SK-N-SH (cell line): ENCODE measurements at regions not wholly inside any gene's neighbourhood (a gene's known extent, or its start where the extent isn't known, plus 50 kb on each side); places are given as distances from the start of the nearest gene placed in this dataset.

ENCODE experiments used
- CTCF ChIA-PET: fragments of 300-600, 350-600 bp; formaldehyde crosslinking; extraction: SDS; loops from one replicate; lab custom pipeline; 2021; lab: Yijun Ruan, JAX
- POLR2A ChIA-PET: fragments of 350-600 bp; sonication (Branson Sonifier 250); formaldehyde crosslinking; extraction: SDS; loops from one replicate; lab custom pipeline; 2020; ENCODE audit warnings: antibody characterized with exemption, inconsistent platforms; lab: Yijun Ruan, JAX
- DNase-seq: peaks from one replicate; pipeline ENCODE4 v3.0.0; 2012
- H2AFZ ChIP-seq: fragments of 200-600 bp; sonication (generic); 2 replicates; pipeline ENCODE4 v1.8.1; 2016; ENCODE audit warnings: antibody characterized with exemption, mild to moderate bottlenecking, low read depth
- H3F3A ChIP-seq: fragments of 200-600 bp; sonication (generic); replicated peaks from 2 replicates; pipeline ENCODE3; 2016; ENCODE audit warnings: antibody characterized with exemption, mild to moderate bottlenecking; ENCODE audit not compliant: insufficient read depth
- H3K27ac ChIP-seq, 2 experiments: fragments of 200-500 bp in 1 of 2; fragments of 200-600 bp in 1 of 2; sonication (Bioruptor generic) in 1 of 2; sonication (generic), shearing (Covaris generic) in 1 of 2; 2 replicates each; pipeline versions ENCODE4 v1.5.1 to v1.6.1; 2014 to 2016; ENCODE audit warnings: low read depth in 2 of 2, inconsistent platforms in 1 of 2, low read length in 1 of 2, mild to moderate bottlenecking in 1 of 2, mixed read lengths in 1 of 2
- H3K27me3 ChIP-seq: fragments of 200-600 bp; sonication (generic), shearing (Covaris generic); 2 replicates; pipeline ENCODE4 v1.6.1; 2016; ENCODE audit warnings: mixed run types; ENCODE audit not compliant: insufficient read depth
- H3K36me3 ChIP-seq, 2 experiments: fragments of 200-500 bp in 1 of 2; fragments of 200-600 bp in 1 of 2; sonication (Bioruptor generic) in 1 of 2; sonication (generic) in 1 of 2; replicated peaks in 1 of 2; 2 replicates each; pipeline versions ENCODE3 to v1.5.1; 2014 to 2016; ENCODE audit warnings: low read length in 1 of 2, mild to moderate bottlenecking in 1 of 2; ENCODE audit not compliant: insufficient read depth in 2 of 2, control insufficient read depth in 1 of 2
- H3K4me1 ChIP-seq, 2 experiments: fragments of 200-500 bp in 1 of 2; fragments of 200-600 bp in 1 of 2; sonication (Bioruptor generic) in 1 of 2; sonication (generic), shearing (Covaris generic) in 1 of 2; 2 replicates each; pipeline versions ENCODE4 v1.5.1 to v1.6.1; 2014 to 2016; ENCODE audit warnings: low read depth in 1 of 2, low read length in 1 of 2, mixed run types in 1 of 2; ENCODE audit not compliant: insufficient read depth in 2 of 2, control insufficient read depth in 1 of 2
- H3K4me2 ChIP-seq: fragments of 200-600 bp; sonication (generic), shearing (Covaris generic); 2 replicates; pipeline ENCODE4 v1.6.1; 2017; ENCODE audit warnings: mixed run types
- H3K4me3 ChIP-seq, 2 experiments: fragments of 200-500 bp in 1 of 2; fragments of 200-600 bp in 1 of 2; sonication (Bioruptor generic) in 1 of 2; sonication (generic), shearing (Covaris generic) in 1 of 2; 2 replicates each; pipeline versions ENCODE4 v1.5.1 to v1.8.1; 2014 to 2016; ENCODE audit warnings: low read depth in 2 of 2, inconsistent platforms in 1 of 2, low read length in 1 of 2, mild to moderate bottlenecking in 1 of 2, mixed read lengths in 1 of 2, moderate library complexity in 1 of 2
- H3K79me2 ChIP-seq: fragments of 200-600 bp; sonication (generic); 2 replicates; pipeline ENCODE4 v1.8.1; 2017; ENCODE audit warnings: mild to moderate bottlenecking; ENCODE audit not compliant: insufficient read depth
- H3K9ac ChIP-seq: fragments of 200-600 bp; sonication (generic); 2 replicates; pipeline ENCODE4 v1.6.1; 2017; ENCODE audit warnings: mixed run types
- H3K9me2 ChIP-seq: fragments of 200-600 bp; sonication (generic); 2 replicates; pipeline ENCODE4 v1.6.1; 2017; ENCODE audit warnings: mixed run types
- H3K9me3 ChIP-seq: fragments of 200-600 bp; sonication (generic); 2 replicates; pipeline ENCODE4 v1.6.1; 2017; ENCODE audit warnings: mixed run types, mild to moderate bottlenecking, moderate library complexity
- H4K20me1 ChIP-seq: fragments of 200-600 bp; sonication (generic); 2 replicates; pipeline ENCODE4 v1.6.1; 2017; ENCODE audit warnings: mild to moderate bottlenecking, mixed run types; ENCODE audit not compliant: insufficient read depth
- FOXJ3 ChIP-seq: sonication (generic); formaldehyde crosslinking; IDR thresholded peaks from 2 replicates; pipeline ENCODE4 v1.5.1; 2020; ENCODE audit warnings: mild to moderate bottlenecking, missing genetic modification reagents
- IRF3 ChIP-seq: fragments of 150-350 bp; IDR thresholded peaks from 2 replicates; pipeline ENCODE4 v1.6.1; 2016; ENCODE audit warnings: mild to moderate bottlenecking, low read depth, low read length
- MAX ChIP-seq: IDR thresholded peaks from 2 replicates; pipeline ENCODE4 v1.4.0; 2012; ENCODE audit warnings: low read depth
- MEF2A ChIP-seq: IDR thresholded peaks from 2 replicates; pipeline ENCODE4 v1.4.0; 2012; ENCODE audit warnings: low read depth, borderline replicate concordance
- NRF1 ChIP-seq: IDR thresholded peaks from 2 replicates; pipeline ENCODE4 v1.6.1; 2012; ENCODE audit warnings: low read depth, mild to moderate bottlenecking, low read length
- PBX3 ChIP-seq: IDR thresholded peaks from 2 replicates; pipeline ENCODE4; 2012
- POLR2AphosphoS5 ChIP-seq: IDR thresholded peaks from 2 replicates; pipeline ENCODE4 v1.6.1; 2012; ENCODE audit warnings: low read depth, low read length
- RAD21 ChIP-seq: IDR thresholded peaks from 2 replicates; pipeline ENCODE4 v1.6.1; 2012; ENCODE audit warnings: mild to moderate bottlenecking, low read length
- RCOR1 ChIP-seq: fragments of 150-350 bp; IDR thresholded peaks from 2 replicates; pipeline ENCODE4 v1.6.1; 2017; ENCODE audit warnings: antibody characterized with exemption, low read length
- RFX5 ChIP-seq: IDR thresholded peaks from 2 replicates; pipeline ENCODE4 v1.6.1; 2012; ENCODE audit warnings: mild to moderate bottlenecking, improper control_type of control experiment, low read length
- RXRA ChIP-seq: IDR thresholded peaks from 2 replicates; pipeline ENCODE4 v1.4.0; 2012; ENCODE audit warnings: low read depth, mild to moderate bottlenecking, borderline replicate concordance
- SIN3A ChIP-seq: IDR thresholded peaks from 2 replicates; pipeline ENCODE4 v1.6.1; 2012; ENCODE audit warnings: low read depth, mild to moderate bottlenecking, low read length, moderate library complexity, borderline replicate concordance
- USF2 ChIP-seq: fragments of 150-350 bp; IDR thresholded peaks from 2 replicates; pipeline ENCODE4 v1.6.1; 2017; ENCODE audit warnings: antibody characterized with exemption, low read length, low read depth, borderline replicate concordance
- WGBS: methylation state at CpG from one replicate; pipeline ENCODE4 v1.1.6; 2017; ENCODE audit warnings: low lambda C conversion rate; 5-methylcytosine and 5-hydroxymethylcytosine counted together

- CTCF ChIA-PET: interaction anchor here (1.0 to 1.8 kb wide), 3 partner anchors 8 to 156 kb away, joined by 3 to 7 read pairs (median 3); no protein-coding TSS in a partner anchor
Observed at GRCh38 chr4:1573830-1574459, 110.2 kb downstream of the FAM53A start.

More at GRCh38 chr4:1573830-1574459, 110.2 kb downstream of the FAM53A start:
- WGBS: 78% methylated on average over 13 of the region's 13 CpGs
- Histone ChIP-seq H3K4me2 (no peak overlapping the region), H4K20me1 (no peaks in the 10 kb centered on the region), H3K4me3 (no peak overlapping the region), H3K4me1 (peaks cover 0 to 4% of the 10 kb centered on the region in 2 experiments; a peak in 1 of 4 replicates), H3K9ac (no peak overlapping the region), H2AFZ (no peak overlapping the region), H3K36me3 (no peaks in the 10 kb centered on the region), H3K9me2 (no peaks in the 10 kb centered on the region), H3K27me3 (no peaks in the 10 kb centered on the region), H3K9me3 (no peaks in the 10 kb centered on the region), H3F3A (no peaks in the 10 kb centered on the region), H3K79me2 (no peaks in the 10 kb centered on the region), H3K27ac (no peak overlapping the region)
- POLR2A ChIA-PET: no interaction called here
- TF ChIP-seq RFX5: no peak
- TF ChIP-seq PBX3: no peak
- no peak for TF ChIP-seq MAX
- no peak for TF ChIP-seq RAD21
- TF ChIP-seq MEF2A: no peak
- no peak for TF ChIP-seq IRF3
- TF ChIP-seq FOXJ3 (CRISPR knock-in tag): no peak
- TF ChIP-seq NRF1: no peak
- TF ChIP-seq USF2: no peak
- TF ChIP-seq RXRA: no peak
- TF ChIP-seq RCOR1: no peak
- TF ChIP-seq POLR2AphosphoS5: no peak
- no peak for TF ChIP-seq SIN3A
- DNase-seq: no peak
